HCT116 (cell line): ENCODE measurements at regions not wholly inside any gene's neighbourhood (a gene's known extent, or its start where the extent isn't known, plus 50 kb on each side); places are given as distances from the start of the nearest gene placed in this dataset.

ENCODE experiments used
- ATAC-seq: fragments of 200-7000 bp; cut with Tn5 transposase; 2 replicates; pipeline ENCODE4 v1.9.1; 2020; ENCODE audit warnings: mild to moderate bottlenecking, moderate library complexity
- BruUV-seq: library from RNA; stranded (reverse); fragments of 400-500 nt; replicated peaks from 2 replicates; lab custom pipeline; 2021; lab: Mats Ljungman, UMichigan
- CTCF ChIA-PET: fragments of 300-600 bp; sonication (Branson Sonifier 250); formaldehyde crosslinking; loops from one replicate; lab custom pipeline; 2021; ENCODE audit warnings: antibody characterized with exemption; lab: Charles Lee
- POLR2A ChIA-PET: fragments of 300-600, 350-600 bp; sonication (Branson Sonifier 250); formaldehyde crosslinking; loops from one replicate; lab custom pipeline; 2021; ENCODE audit warnings: antibody characterized with exemption; lab: Charles Lee
- RAD21 ChIA-PET, 2 experiments: fragments of 300-600 bp; sonication (Branson Sonifier 250); formaldehyde crosslinking; loops; one replicate each; lab custom pipeline; 2023; ENCODE audit warnings: low total read pairs in 2 of 2; ENCODE audit not compliant: uncharacterized antibody in 2 of 2, unreplicated experiment in 2 of 2, low non-redundant PET in 1 of 2; lab: Charles Lee
- DNase-seq: peaks from one replicate; pipeline ENCODE4 v3.0.0-alpha.2; 2010; ENCODE audit warnings: low read depth, low spot score
- H2AFZ ChIP-seq: fragments of 200-600 bp; shearing (Covaris generic), sonication (generic); 2 replicates; pipeline ENCODE4 v1.6.1; 2017; ENCODE audit warnings: low read depth, mixed run types, mixed read lengths, antibody characterized with exemption, low read length; ENCODE audit not compliant: poor library complexity, severe bottlenecking
- H3K27ac ChIP-seq: 2 replicates; pipeline ENCODE4 v1.5.1; 2012; ENCODE audit warnings: low read depth, low read length
- H3K27me3 ChIP-seq: fragments of 200-600 bp; sonication (generic); 2 replicates; pipeline ENCODE4 v1.6.1; 2016; ENCODE audit warnings: mixed run types, low read length, mixed read lengths; ENCODE audit not compliant: insufficient read depth
- H3K36me3 ChIP-seq, 2 experiments: fragments of 200-500 bp in 1 of 2; fragments of 200-600 bp in 1 of 2; sonication (Bioruptor generic) in 1 of 2; sonication (generic) in 1 of 2; 2 replicates each; pipeline versions ENCODE4 v1.5.1 to v1.6.1; 2014 to 2016; ENCODE audit warnings: low read length in 2 of 2, inconsistent platforms in 1 of 2, mixed read lengths in 1 of 2, mixed run types in 1 of 2; ENCODE audit not compliant: insufficient read depth in 2 of 2, control insufficient read depth in 1 of 2
- H3K4me1 ChIP-seq, 2 experiments: fragments of 200-600 bp in 1 of 2; sonication (generic) in 1 of 2; 2 replicates each; pipeline versions ENCODE4 v1.5.1 to v1.6.1; 2012 to 2017; ENCODE audit warnings: low read length in 2 of 2, inconsistent platforms in 1 of 2, mild to moderate bottlenecking in 1 of 2, mixed read lengths in 1 of 2, mixed run types in 1 of 2, moderate library complexity in 1 of 2; ENCODE audit not compliant: insufficient read depth in 2 of 2, control insufficient read depth in 1 of 2
- H3K4me2 ChIP-seq: fragments of 200-600 bp; sonication (generic); 2 replicates; pipeline ENCODE4 v1.6.1; 2017; ENCODE audit warnings: mixed run types, low read length, mixed read lengths
- H3K4me3 ChIP-seq, 2 experiments: fragments of 200-600 bp in 1 of 2; sonication (generic) in 1 of 2; replicated peaks in 1 of 2; 2 replicates each; pipeline ENCODE4 v1.5.1; 2011 to 2016; ENCODE audit warnings: low read length in 2 of 2, control low read depth in 1 of 2, low read depth in 1 of 2, mild to moderate bottlenecking in 1 of 2, mixed read lengths in 1 of 2, mixed run types in 1 of 2
- H3K79me2 ChIP-seq: fragments of 200-600 bp; sonication (generic); 2 replicates; pipeline ENCODE4 v1.6.1; 2017; ENCODE audit warnings: mild to moderate bottlenecking, mixed run types, low read length, moderate library complexity, mixed read lengths; ENCODE audit not compliant: insufficient read depth
- H3K9ac ChIP-seq: fragments of 200-600 bp; sonication (generic); 2 replicates; pipeline ENCODE4 v1.6.1; 2016; ENCODE audit warnings: low read length, mixed read lengths
- H3K9me2 ChIP-seq: fragments of 200-600 bp; sonication (generic), shearing (Covaris generic); 2 replicates; pipeline ENCODE4 v1.6.1; 2017; ENCODE audit warnings: mixed run types, mild to moderate bottlenecking, moderate library complexity; ENCODE audit not compliant: insufficient read depth
- H3K9me3 ChIP-seq, 2 experiments: fragments of 200-500 bp in 1 of 2; fragments of 200-600 bp in 1 of 2; sonication (Bioruptor generic) in 1 of 2; sonication (generic) in 1 of 2; 2 replicates each; pipeline ENCODE4 v1.6.1; 2014 to 2017; ENCODE audit warnings: low read length in 2 of 2, mixed read lengths in 2 of 2, inconsistent platforms in 1 of 2, low read depth in 1 of 2, mild to moderate bottlenecking in 1 of 2, mixed run types in 1 of 2, moderate library complexity in 1 of 2; ENCODE audit not compliant: control insufficient read depth in 1 of 2, insufficient read depth in 1 of 2
- H4K20me1 ChIP-seq: fragments of 200-600 bp; sonication (generic), shearing (Covaris generic); 2 replicates; pipeline ENCODE4 v1.6.1; 2017; ENCODE audit warnings: mixed run types, mild to moderate bottlenecking, moderate library complexity; ENCODE audit not compliant: insufficient read depth
- ATF3 ChIP-seq: IDR thresholded peaks from 2 replicates; pipeline ENCODE4 v1.6.1; 2012
- EGR1 ChIP-seq: IDR thresholded peaks from 2 replicates; pipeline ENCODE4 v1.6.1; 2012; ENCODE audit warnings: low read depth
- ELF1 ChIP-seq: IDR thresholded peaks from 2 replicates; pipeline ENCODE4 v1.6.1; 2012; ENCODE audit warnings: low read depth, borderline replicate concordance
- EZH2 ChIP-seq: fragments of 200-600 bp; sonication (generic); IDR thresholded peaks from 2 replicates; pipeline ENCODE4 v1.6.1; 2017; ENCODE audit warnings: antibody characterized with exemption, mixed run types
- EZH2phosphoT487 ChIP-seq: fragments of 200-600 bp; IDR thresholded peaks from 2 replicates; pipeline ENCODE4 v1.6.1; 2018; ENCODE audit warnings: antibody characterized with exemption, borderline replicate concordance
- FOSL1 ChIP-seq: IDR thresholded peaks from 2 replicates; pipeline ENCODE4 v1.6.1; 2012; ENCODE audit warnings: low read depth
- JUND ChIP-seq: IDR thresholded peaks from 2 replicates; pipeline ENCODE4 v1.6.1; 2012
- POLR2A ChIP-seq: IDR thresholded peaks from 2 replicates; pipeline ENCODE4 v1.7.0; 2011; ENCODE audit warnings: borderline replicate concordance; ENCODE audit not compliant: insufficient read depth, insufficient read length; ENCODE audit errors: extremely low read depth
- POLR2AphosphoS5 ChIP-seq: IDR thresholded peaks from 2 replicates; pipeline ENCODE4 v1.6.1; 2011; ENCODE audit warnings: mild to moderate bottlenecking, low read depth, low read length, moderate library complexity
- RAD21 ChIP-seq: IDR thresholded peaks from 2 replicates; pipeline ENCODE4 v1.6.1; 2012; ENCODE audit warnings: low read depth, mild to moderate bottlenecking
- SIN3A ChIP-seq: IDR thresholded peaks from 2 replicates; pipeline ENCODE4 v1.6.1; 2012; ENCODE audit warnings: low read depth
- SP1 ChIP-seq: IDR thresholded peaks from 2 replicates; pipeline ENCODE4 v1.6.1; 2012; ENCODE audit warnings: low read depth
- SRF ChIP-seq: IDR thresholded peaks from 2 replicates; pipeline ENCODE4 v1.6.1; 2012; ENCODE audit warnings: low read depth
- YY1 ChIP-seq: IDR thresholded peaks from 2 replicates; pipeline ENCODE4 v1.6.1; 2011; ENCODE audit warnings: low read length, low read depth, moderate library complexity, mild to moderate bottlenecking; ENCODE audit not compliant: insufficient replicate concordance; ENCODE audit errors: extremely low read depth
- ZBTB33 ChIP-seq: IDR thresholded peaks from 2 replicates; pipeline ENCODE4 v1.6.1; 2011; ENCODE audit warnings: mild to moderate bottlenecking, low read length, moderate library complexity; ENCODE audit not compliant: insufficient replicate concordance; ENCODE audit errors: extremely low read depth
- ZFX ChIP-seq: fragments of 450-650 bp; IDR thresholded peaks from 2 replicates; pipeline ENCODE4 v1.6.1; 2017
- ZNF274 ChIP-seq: fragments of 200-500 bp; sonication (Bioruptor generic); IDR thresholded peaks from 2 replicates; pipeline ENCODE4 v1.6.1; 2014; ENCODE audit warnings: mild to moderate bottlenecking, low read depth, low read length, inconsistent platforms
- intact Hi-C: fragments of 100-400 bp; cut with micrococcal nuclease; formaldehyde crosslinking; loops from 2 replicates; pipeline ENCODE4 v1.10.0; 2022
- TF ChIP-seq, protein P1 (sequence below): IDR thresholded peaks from 2 replicates; pipeline ENCODE4 v1.6.1; 2012

GRCh38 chr4:119906277-119906676, 160.4 kb downstream of the MAD2L1 start:
- Histone ChIP-seq H3K27ac (no peak overlapping the region), H3K27me3 (no peaks in the 10 kb centered on the region), H2AFZ (no peak overlapping the region), H3K79me2 (no peaks in the 10 kb centered on the region), H4K20me1 (no peaks in the 10 kb centered on the region; the same call in 1 of the 2 replicates), H3K9ac (no peak overlapping the region), H3K4me1 (no peaks in the 10 kb centered on the region), H3K4me2 (no peak overlapping the region), H3K36me3 (no peaks in the 10 kb centered on the region), H3K9me3 (no peaks in the 10 kb centered on the region), H3K4me3 (no peak overlapping the region), H3K9me2 (no peaks in the 10 kb centered on the region; the same call in 1 of the 2 replicates)
- intact Hi-C loops = no loop called here
- ChIA-PET RAD21 (no interaction called here), CTCF (no interaction called here), POLR2A (no interaction called here)
- no peak for TF ChIP-seq POLR2AphosphoS5
- TF ChIP-seq ZFX = no peak
- no peak for TF ChIP-seq RAD21
- no peak for TF ChIP-seq ZBTB33
- no peak for TF ChIP-seq SP1
- TF ChIP-seq ATF3 = no peak
- no peak for TF ChIP-seq EGR1
- TF ChIP-seq SRF = no peak
- TF ChIP-seq FOSL1 = no peak
- no peak for TF ChIP-seq JUND
- TF ChIP-seq ZNF274 = no peak
- no peak for TF ChIP-seq ELF1
- TF ChIP-seq POLR2A = no peak
- no peak for TF ChIP-seq EZH2
- TF ChIP-seq, protein P1, sequence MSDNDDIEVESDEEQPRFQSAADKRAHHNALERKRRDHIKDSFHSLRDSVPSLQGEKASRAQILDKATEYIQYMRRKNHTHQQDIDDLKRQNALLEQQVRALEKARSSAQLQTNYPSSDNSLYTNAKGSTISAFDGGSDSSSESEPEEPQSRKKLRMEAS = no peak
- no peak for TF ChIP-seq YY1
- no peak for TF ChIP-seq EZH2phosphoT487
- TF ChIP-seq SIN3A = no peak
- DNase-seq (no peak), ATAC-seq (no peak)
- no TSS peak for BruUV-seq
